Activated T-cell treated with anti-CD3 and anti-CD28 coated beads, Interleukin-2, amount 50 U/mL, for 24 hours (primary cell): ENCODE measurements at regions not wholly inside any gene's neighbourhood (a gene's known extent, or its start where the extent isn't known, plus 50 kb on each side); places are given as distances from the start of the nearest gene placed in this dataset.

ENCODE experiments used
- DNase-seq: peaks from one replicate; pipeline ENCODE4 v3.0.0-alpha.2; 2020
- H3K27ac Mint-ChIP-seq: 2 replicates; pipeline ENCODE4 v1.8.0; 2020; ENCODE audit warnings: mild to moderate bottlenecking, mixed read lengths
- H3K27me3 Mint-ChIP-seq: 2 replicates; pipeline ENCODE4 v1.8.0; 2020; ENCODE audit warnings: mixed read lengths
- H3K36me3 Mint-ChIP-seq: 2 replicates; pipeline ENCODE4 v1.8.0; 2020; ENCODE audit warnings: low read depth, mixed read lengths
- H3K4me1 Mint-ChIP-seq: 2 replicates; pipeline ENCODE4 v1.8.0; 2020; ENCODE audit warnings: low read depth, mixed read lengths
- H3K4me3 Mint-ChIP-seq: 2 replicates; pipeline ENCODE4 v1.8.0; 2020; ENCODE audit warnings: mild to moderate bottlenecking, moderate library complexity, mixed read lengths
- H3K9me3 Mint-ChIP-seq: 2 replicates; pipeline ENCODE4 v1.8.0; 2020; ENCODE audit warnings: mixed read lengths

DNA sequence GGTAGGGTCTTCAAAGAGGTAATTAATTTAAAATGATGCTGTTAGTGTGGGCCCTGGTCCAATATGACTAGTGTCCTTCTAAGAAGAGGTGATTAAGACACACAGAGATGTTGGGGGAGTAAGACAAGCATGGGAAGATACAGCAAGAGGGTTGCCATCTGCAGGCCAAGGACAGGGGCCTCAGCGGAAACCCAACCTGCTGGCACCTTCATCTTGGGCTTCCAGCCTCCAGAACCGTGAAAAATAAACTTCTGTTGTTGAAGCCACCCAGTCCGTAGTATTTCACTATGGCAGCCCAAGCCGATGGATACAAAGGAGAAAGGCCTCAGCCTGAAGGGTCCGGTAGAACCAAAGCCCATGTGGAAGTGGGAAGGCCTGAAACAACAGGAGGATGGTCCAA is 161.7 kb upstream of the UBE2E1 start:
- H3K9me3 Mint-ChIP-seq = no peaks in the 10 kb centered on the region
- peaks cover 3% of the 10 kb centered on the region for H3K27me3 Mint-ChIP-seq
- no peaks in the 10 kb centered on the region for H3K4me1 Mint-ChIP-seq
- H3K27ac Mint-ChIP-seq = no peak overlapping the region
- no peaks in the 10 kb centered on the region for H3K36me3 Mint-ChIP-seq
- H3K4me3 Mint-ChIP-seq = no peak overlapping the region
- no peak for DNase-seq

DNA sequence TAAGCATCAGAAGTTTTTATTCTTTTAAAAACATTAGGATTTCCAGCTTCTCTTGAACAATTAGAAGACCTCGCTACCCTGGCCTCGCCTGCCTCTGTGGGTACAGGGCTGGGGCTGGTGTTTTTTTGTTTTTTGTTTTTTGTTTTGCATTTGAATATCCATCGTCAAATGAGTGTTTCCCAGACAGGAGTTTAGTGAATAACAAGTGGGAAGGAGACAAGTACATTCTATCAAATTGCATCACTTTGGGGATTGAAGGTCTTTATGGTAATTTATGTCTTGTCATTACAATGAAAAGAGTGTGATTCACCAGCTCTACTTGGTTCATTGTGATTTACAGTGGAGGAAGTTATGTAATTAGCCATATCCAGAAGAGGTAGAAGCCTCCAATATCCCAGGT is 161.1 kb upstream of the UBE2E1 start:
- DNase-seq = no peak
- Mint-ChIP-seq H3K36me3 (no peaks in the 10 kb centered on the region), H3K27ac (no peak overlapping the region), H3K9me3 (no peaks in the 10 kb centered on the region), H3K27me3 (peaks cover 3% of the 10 kb centered on the region), H3K4me3 (no peak overlapping the region), H3K4me1 (no peaks in the 10 kb centered on the region)

GRCh38 chr3:23645533-23646183 is 160.1 kb upstream of the UBE2E1 start:
- Mint-ChIP-seq H3K4me3 (no peak overlapping the region), H3K27ac (no peak overlapping the region), H3K4me1 (no peaks in the 10 kb centered on the region), H3K27me3 (peaks cover 10% of the 10 kb centered on the region), H3K36me3 (no peaks in the 10 kb centered on the region), H3K9me3 (no peaks in the 10 kb centered on the region)
- DNase-seq = no peak

- Mint-ChIP-seq H3K4me3 (no peak overlapping the region), H3K36me3 (no peaks in the 10 kb centered on the region), H3K4me1 (no peaks in the 10 kb centered on the region), H3K27ac (no peak overlapping the region), H3K27me3 (peaks cover 10% of the 10 kb centered on the region), H3K9me3 (no peaks in the 10 kb centered on the region)
- DNase-seq = no peak
Measured at GRCh38 chr3:23646184-23646920, 159.4 kb upstream of the UBE2E1 start.

DNA sequence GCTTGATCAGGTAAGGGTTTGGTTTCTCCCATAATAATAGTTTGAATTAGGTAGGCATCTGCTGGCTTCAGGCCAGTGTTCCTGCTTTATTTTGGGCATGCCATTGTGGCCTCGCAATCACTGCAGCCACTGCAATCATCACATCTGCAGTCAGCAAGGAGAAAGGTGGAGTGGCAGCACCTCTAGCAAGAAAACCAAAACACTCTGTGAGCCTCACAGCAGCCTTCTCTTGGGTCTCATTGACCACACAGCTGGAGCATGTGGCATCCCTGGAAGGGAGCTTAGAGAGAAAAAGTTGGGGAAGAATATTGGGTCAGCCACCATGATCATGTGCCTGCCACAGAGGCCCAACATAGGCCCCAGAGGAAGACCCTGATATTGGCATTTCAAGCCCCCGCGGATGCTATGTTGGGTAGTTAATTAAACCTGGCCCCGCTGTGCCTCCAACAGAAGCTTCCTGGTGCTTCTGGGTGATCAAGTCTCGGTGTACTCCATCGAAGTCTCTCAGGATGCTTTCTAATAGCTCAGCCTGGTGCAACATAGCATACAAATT is 158.0 kb upstream of the UBE2E1 start:
- Mint-ChIP-seq H3K36me3 (no peaks in the 10 kb centered on the region), H3K9me3 (no peaks in the 10 kb centered on the region), H3K4me3 (no peak overlapping the region), H3K4me1 (no peaks in the 10 kb centered on the region), H3K27ac (no peak overlapping the region), H3K27me3 (peaks cover 10% of the 10 kb centered on the region)
- DNase-seq = no peak

GRCh38 chr3:23648326-23648995 is 157.3 kb upstream of the UBE2E1 start:
- no peak overlapping the region for H3K27ac Mint-ChIP-seq
- H3K36me3 Mint-ChIP-seq = no peaks in the 10 kb centered on the region
- no peak overlapping the region for H3K4me3 Mint-ChIP-seq
- peaks cover 10% of the 10 kb centered on the region for H3K27me3 Mint-ChIP-seq
- H3K4me1 Mint-ChIP-seq = peaks cover 2% of the 10 kb centered on the region
- DNase-seq = no peak
- no peaks in the 10 kb centered on the region for H3K9me3 Mint-ChIP-seq

- no peak overlapping the region for H3K27ac Mint-ChIP-seq
Measured at GRCh38 chr3:23648996-23649395, 156.8 kb upstream of the UBE2E1 start.

GRCh38 chr3:23649448-23649847 is 156.3 kb upstream of the UBE2E1 start:
- no peak overlapping the region for H3K27ac Mint-ChIP-seq
- H3K9me3 Mint-ChIP-seq = no peaks in the 10 kb centered on the region
- H3K36me3 Mint-ChIP-seq = no peaks in the 10 kb centered on the region
- peaks cover 5% of the 10 kb centered on the region for H3K4me1 Mint-ChIP-seq
- no peak overlapping the region for H3K4me3 Mint-ChIP-seq
- peaks cover 10% of the 10 kb centered on the region for H3K27me3 Mint-ChIP-seq
- DNase-seq = no peak

More at GRCh38 chr3:23648996-23649395, 156.8 kb upstream of the UBE2E1 start:
- no peak overlapping the region for H3K4me3 Mint-ChIP-seq
- H3K9me3 Mint-ChIP-seq = no peaks in the 10 kb centered on the region
- H3K36me3 Mint-ChIP-seq = no peaks in the 10 kb centered on the region
- peaks cover 10% of the 10 kb centered on the region for H3K27me3 Mint-ChIP-seq
- H3K4me1 Mint-ChIP-seq = peaks cover 5% of the 10 kb centered on the region
- no peak for DNase-seq

DNA sequence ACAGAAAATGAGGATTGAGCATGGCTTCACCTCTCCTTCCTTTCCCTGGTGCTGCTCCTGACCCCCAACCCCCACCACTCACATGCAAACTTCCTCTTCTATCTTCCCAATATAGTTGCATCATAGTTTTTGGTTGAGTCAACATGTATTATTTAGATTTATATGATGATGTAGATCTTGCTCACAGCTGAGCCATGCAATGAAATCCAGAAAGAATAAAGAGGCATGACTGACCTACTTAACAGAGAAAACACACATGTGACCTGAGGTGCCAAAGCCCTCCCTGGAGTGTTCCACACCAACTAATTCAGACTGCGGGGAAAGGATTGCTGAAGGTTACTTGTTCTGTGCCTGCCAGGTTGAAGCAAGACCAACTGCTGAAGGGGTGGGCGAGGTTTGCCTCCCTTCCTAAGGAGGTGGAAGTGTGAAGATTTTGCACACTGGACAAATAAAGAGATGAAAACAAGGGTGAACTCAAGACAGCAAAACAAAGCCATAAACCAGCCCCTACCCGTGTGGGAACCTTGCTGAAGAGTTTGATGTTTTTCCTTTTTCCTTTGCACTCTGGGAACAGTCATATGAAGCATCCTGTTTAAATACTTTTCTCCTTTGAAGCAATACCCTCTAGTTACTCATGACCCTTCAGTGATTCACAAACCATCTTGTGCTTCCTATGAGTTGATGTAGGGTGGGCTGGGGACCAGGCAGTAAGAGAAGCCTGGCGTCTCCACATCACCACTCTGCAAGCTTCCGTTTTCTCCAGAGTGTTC is 155.2 kb upstream of the UBE2E1 start:
- DNase-seq = no peak
- peaks cover under 1% of the 10 kb centered on the region for H3K9me3 Mint-ChIP-seq
- no peaks in the 10 kb centered on the region for H3K36me3 Mint-ChIP-seq
- H3K4me1 Mint-ChIP-seq = peaks cover 5% of the 10 kb centered on the region
- H3K4me3 Mint-ChIP-seq = no peak overlapping the region
- no peak overlapping the region for H3K27ac Mint-ChIP-seq
- peaks cover 10% of the 10 kb centered on the region for H3K27me3 Mint-ChIP-seq

DNA sequence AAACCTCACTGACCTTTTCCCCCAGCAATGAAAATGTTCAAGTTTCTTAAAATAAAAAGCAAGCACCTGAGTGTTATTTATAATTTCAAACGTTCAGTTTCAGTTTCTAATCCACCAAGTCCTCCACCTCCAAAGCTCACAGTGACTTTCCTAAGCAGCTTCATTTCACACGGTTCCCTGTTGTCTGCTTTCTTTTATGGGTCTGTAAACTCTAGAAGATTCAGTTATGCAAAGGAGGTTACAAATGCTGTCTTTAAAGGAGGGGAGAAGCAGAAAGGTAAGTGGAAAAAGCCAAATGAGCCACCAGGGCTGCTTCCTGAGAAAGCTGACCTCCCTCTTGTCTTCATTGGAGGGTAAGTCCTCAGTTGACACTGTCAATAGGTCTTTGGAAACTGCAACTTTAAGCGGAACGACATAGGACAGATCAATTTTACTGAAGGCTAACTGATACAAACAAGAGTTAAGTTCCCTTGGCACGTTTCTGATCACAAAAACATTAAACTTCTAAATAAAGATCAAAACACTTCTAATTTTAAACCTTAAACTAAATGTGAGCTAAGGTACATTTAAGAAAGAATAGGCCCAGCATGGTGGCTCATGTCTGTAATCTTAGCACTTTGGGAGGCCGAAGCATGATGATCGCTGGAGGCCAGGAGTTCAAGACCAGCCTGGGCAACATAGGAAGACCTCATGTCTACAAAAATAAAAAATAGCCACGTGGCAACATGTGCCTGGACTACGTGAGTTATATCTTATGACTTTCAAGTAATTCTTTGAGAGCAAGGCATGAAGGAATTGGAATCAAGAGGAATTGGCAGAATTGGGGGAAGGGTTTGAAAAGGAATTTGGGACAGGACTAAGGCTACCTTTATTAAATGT is 151.9 kb upstream of the UBE2E1 start:
- Mint-ChIP-seq H3K4me3 (no peak overlapping the region), H3K4me1 (peaks cover 5% of the 10 kb centered on the region), H3K27me3 (peaks cover 6% of the 10 kb centered on the region), H3K9me3 (peaks cover 5% of the 10 kb centered on the region), H3K27ac (no peak overlapping the region), H3K36me3 (no peaks in the 10 kb centered on the region)
- DNase-seq = no peak

DNA sequence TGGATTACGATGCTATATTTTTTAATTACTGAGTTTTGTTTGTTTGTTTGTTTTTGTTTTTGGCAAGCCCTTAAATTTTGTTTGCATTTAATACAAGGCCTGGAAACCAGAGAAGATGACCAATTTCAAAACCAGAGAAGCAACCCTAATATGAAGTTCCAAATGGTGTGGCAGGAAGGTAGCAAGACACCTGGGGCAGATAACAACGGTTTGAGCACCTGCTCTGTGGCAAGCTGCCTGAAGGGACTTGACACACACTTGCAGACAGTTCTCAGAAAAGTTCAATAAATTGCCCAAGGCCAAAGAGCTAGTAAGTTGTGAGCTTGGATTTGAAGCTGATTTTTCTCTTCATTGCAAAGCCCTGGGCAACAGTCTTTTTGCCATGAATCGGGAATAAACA is 151.2 kb upstream of the UBE2E1 start:
- no peaks in the 10 kb centered on the region for H3K36me3 Mint-ChIP-seq
- DNase-seq = no peak

DNA sequence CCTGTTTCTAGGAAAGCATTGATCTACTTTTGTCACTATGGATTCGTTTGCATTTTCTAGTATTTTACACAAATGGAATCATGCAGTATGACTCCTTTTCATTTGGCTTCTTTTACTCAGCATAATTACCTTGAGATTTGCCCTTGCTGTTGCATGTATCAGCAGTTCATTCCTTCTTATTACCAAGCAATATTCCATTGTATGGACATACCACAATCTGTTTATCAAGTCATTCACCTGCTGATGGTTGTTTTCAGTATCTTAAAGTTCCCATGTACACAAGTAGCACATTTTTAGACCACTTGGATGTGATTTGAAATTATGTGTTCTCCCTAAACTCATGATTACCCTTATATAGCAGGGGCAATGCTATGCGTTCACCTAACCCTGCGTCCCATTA is 150.0 kb upstream of the UBE2E1 start:
- Mint-ChIP-seq H3K9me3 (peaks cover 5% of the 10 kb centered on the region), H3K27me3 (no peaks in the 10 kb centered on the region), H3K27ac (no peak overlapping the region), H3K4me3 (no peak overlapping the region), H3K4me1 (peaks cover 5% of the 10 kb centered on the region), H3K36me3 (no peaks in the 10 kb centered on the region)
- no peak for DNase-seq

More for the DNA sequence above, 151.2 kb upstream of the UBE2E1 start:
- Mint-ChIP-seq H3K9me3 (peaks cover 5% of the 10 kb centered on the region), H3K4me3 (no peak overlapping the region), H3K27ac (no peak overlapping the region), H3K4me1 (peaks cover 5% of the 10 kb centered on the region), H3K27me3 (peaks cover 6% of the 10 kb centered on the region)

GRCh38 chr3:23656199-23656598 is 149.6 kb upstream of the UBE2E1 start:
- no peak overlapping the region for H3K27ac Mint-ChIP-seq
- H3K9me3 Mint-ChIP-seq = peaks cover 5% of the 10 kb centered on the region
- H3K36me3 Mint-ChIP-seq = no peaks in the 10 kb centered on the region
- peaks cover 5% of the 10 kb centered on the region for H3K4me1 Mint-ChIP-seq
- DNase-seq = no peak
- no peak overlapping the region for H3K4me3 Mint-ChIP-seq
- no peaks in the 10 kb centered on the region for H3K27me3 Mint-ChIP-seq
